Colonic mucosa (tissue), 4 donors: ENCODE measurements at regions not wholly inside any gene's neighbourhood (a gene's known extent, or its start where the extent isn't known, plus 50 kb on each side); places are given as distances from the start of the nearest gene placed in this dataset.

Source experiments
- DNase-seq: peaks from one replicate; pipeline ENCODE4 v3.0.0-alpha.2; 2020
- H3K27ac ChIP-seq: fragments of 200-600 bp; one replicate; pipeline ENCODE4 v1.8.0; 2021
- H3K27me3 ChIP-seq: fragments of 200-600 bp; one replicate; pipeline ENCODE4 v1.8.0; 2021
- H3K36me3 ChIP-seq: fragments of 200-600 bp; one replicate; pipeline ENCODE4 v1.8.0; 2021
- H3K4me1 ChIP-seq: fragments of 200-600 bp; one replicate; pipeline ENCODE4 v1.8.0; 2021; ENCODE audit warnings: mild to moderate bottlenecking
- H3K4me3 ChIP-seq: fragments of 200-600 bp; one replicate; pipeline ENCODE4 v1.8.0; 2021
- H3K9ac ChIP-seq, 2 donors: one replicate each; pipeline ENCODE4 v1.7.0; 2013; ENCODE audit warnings: control low read depth in 2 of 2, low read depth in 2 of 2, low read length in 2 of 2
- H3K9me3 ChIP-seq: fragments of 200-600 bp; one replicate; pipeline ENCODE4 v1.8.0; 2021
- CTCF ChIP-seq: fragments of 200-600 bp; IDR thresholded peaks from one replicate; pipeline ENCODE4 v1.8.0; 2022; ENCODE audit warnings: antibody characterized with exemption, mild to moderate bottlenecking
- intact Hi-C: fragments of 100-400 bp; cut with DNase I; formaldehyde crosslinking; loops from one replicate; pipeline ENCODE4 v1.14.1; 2022
- donor health status: healthy.
- donor health status: DM: no; HTN: no; CAD: no.
- donor health status: DM: no; HTN: no; CAD: no.

GRCh38 chr2:134118279-134119116, 135.4 kb upstream of the MGAT5 start:
- Histone ChIP-seq H3K9me3 (no peaks in the 10 kb centered on the region), H3K4me3 (no peak overlapping the region), H3K9ac (peak overlapping the region in 1 of 2 donors; percentile 30), H3K4me1 (peaks cover 15% of the 10 kb centered on the region), H3K27ac (no peak overlapping the region), H3K27me3 (no peaks in the 10 kb centered on the region), H3K36me3 (no peaks in the 10 kb centered on the region)
- intact Hi-C loops, result loop anchor here (5.0 kb wide), 3 partner anchors 89 to 294 kb away; no protein-coding TSS in a partner anchor
- DNase-seq, result peak; percentile 92
- TF ChIP-seq CTCF, result peak; percentile 57

- peak overlapping the region; percentile 95 for H3K4me3 ChIP-seq
- no peaks in the 10 kb centered on the region for H3K9me3 ChIP-seq
- no peak for DNase-seq
- peaks cover 15% of the 10 kb centered on the region for H3K4me1 ChIP-seq
- H3K27ac ChIP-seq, result peak overlapping the region; percentile 91
- no peak for TF ChIP-seq CTCF
- intact Hi-C loops, result loop anchor here (5.0 kb wide), 3 partner anchors 88 to 293 kb away; no protein-coding TSS in a partner anchor
- H3K9ac ChIP-seq, result peak overlapping the region; percentile 41 to 49
- no peaks in the 10 kb centered on the region for H3K27me3 ChIP-seq
- no peaks in the 10 kb centered on the region for H3K36me3 ChIP-seq
These were observed 134.7 kb upstream of the MGAT5 start for GRCh38 chr2:134119117-134119712.

- Histone ChIP-seq H3K27ac (peak overlapping the region; percentile 91), H3K27me3 (no peaks in the 10 kb centered on the region), H3K4me3 (peak overlapping the region; percentile 95), H3K36me3 (no peaks in the 10 kb centered on the region), H3K4me1 (peaks cover 15% of the 10 kb centered on the region), H3K9me3 (no peaks in the 10 kb centered on the region), H3K9ac (peak overlapping the region; percentile 71 to 75)
- no peak for TF ChIP-seq CTCF
- peak; percentile 94 for DNase-seq
- intact Hi-C loops, result loop anchor here (5.0 kb wide), 3 partner anchors 87 to 292 kb away; no protein-coding TSS in a partner anchor
These were observed 134.0 kb upstream of the MGAT5 start for GRCh38 chr2:134119713-134120405.

GRCh38 chr2:134120406-134120732, 133.5 kb upstream of the MGAT5 start:
- Histone ChIP-seq H3K27me3 (no peaks in the 10 kb centered on the region), H3K4me3 (peak overlapping the region; percentile 95), H3K9ac (peak overlapping the region; percentile 71 to 75), H3K27ac (peak overlapping the region; percentile 91), H3K9me3 (no peaks in the 10 kb centered on the region), H3K36me3 (no peaks in the 10 kb centered on the region), H3K4me1 (peaks cover 15% of the 10 kb centered on the region)
- no peak for TF ChIP-seq CTCF
- intact Hi-C loops, result no loop called here
- DNase-seq, result no peak
